Activated CD4-positive, alpha-beta T cell treated with anti-CD3 and anti-CD28 coated beads for 36 hours (primary cell): ENCODE measurements at regions not wholly inside any gene's neighbourhood (a gene's known extent, or its start where the extent isn't known, plus 50 kb on each side); places are given as distances from the start of the nearest gene placed in this dataset.

Source experiments
- ATAC-seq: fragments of 200-7000 bp; cut with Tn5 transposase; one replicate; pipeline ENCODE4 v1.10.0; 2021; ENCODE audit warnings: mild to moderate bottlenecking, moderate library complexity
- CTCF ChIA-PET: fragments of 350-600 bp; sonication (Branson Sonifier 250); formaldehyde crosslinking; loops from one replicate; lab custom pipeline; 2021; ENCODE audit warnings: antibody characterized with exemption; lab: Charles Lee
- POLR2A ChIA-PET: fragments of 350-600 bp; sonication (Branson Sonifier 250); formaldehyde crosslinking; loops from one replicate; lab custom pipeline; 2021; ENCODE audit warnings: antibody characterized with exemption, inconsistent platforms; lab: Charles Lee
- DNase-seq: peaks from one replicate; pipeline ENCODE4 v3.0.0-alpha.2; 2020
- H3K27ac Mint-ChIP-seq: one replicate; pipeline ENCODE4 v1.8.0; 2021; ENCODE audit warnings: mixed read lengths
- H3K27me3 Mint-ChIP-seq: one replicate; pipeline ENCODE4 v1.8.0; 2021; ENCODE audit warnings: mixed read lengths
- H3K36me3 Mint-ChIP-seq: one replicate; pipeline ENCODE4 v1.8.0; 2021; ENCODE audit warnings: low read depth, mixed read lengths
- H3K4me1 Mint-ChIP-seq: one replicate; pipeline ENCODE4 v1.8.0; 2021; ENCODE audit warnings: mixed read lengths
- H3K4me3 Mint-ChIP-seq: one replicate; pipeline ENCODE4 v1.8.0; 2021; ENCODE audit warnings: mild to moderate bottlenecking, moderate library complexity, mixed read lengths
- H3K9me3 Mint-ChIP-seq: one replicate; pipeline ENCODE4 v1.8.0; 2021; ENCODE audit warnings: low read depth, mixed read lengths
- intact Hi-C, 2 experiments: fragments of 100-400 bp; cut with DNase I in 1 of 2; cut with micrococcal nuclease in 1 of 2; formaldehyde crosslinking; loops; one replicate each; pipeline versions ENCODE4 v1.14.2 to v1.15.1; 2022 to 2024; cut with DNase I, micrococcal nuclease

DNA sequence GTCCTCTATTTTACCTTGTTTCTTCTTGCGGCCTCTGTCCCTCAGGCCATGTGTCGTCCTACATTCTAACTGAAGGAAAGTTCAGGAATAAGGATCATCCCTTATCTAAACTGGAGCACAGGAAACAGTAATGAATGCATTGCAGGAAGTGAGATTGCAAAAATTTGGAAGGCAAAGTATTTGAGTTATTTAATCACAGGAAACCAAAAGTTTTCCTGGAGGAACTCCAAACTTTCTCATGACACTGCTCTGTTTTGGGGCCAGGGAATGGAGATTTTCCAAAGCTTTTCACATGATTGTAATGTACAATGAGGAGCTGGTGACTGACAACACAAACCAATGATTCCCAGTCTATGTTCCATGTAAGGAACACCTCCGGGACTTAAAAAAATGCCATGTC, 57.8 kb upstream of the PLSCR4 start:
- no peaks in the 10 kb centered on the region for H3K36me3 Mint-ChIP-seq
- intact Hi-C loops, result no loop called here
- no peaks in the 10 kb centered on the region for H3K9me3 Mint-ChIP-seq
- DNase-seq (no peak), ATAC-seq (no peak)
- H3K4me1 Mint-ChIP-seq, result no peaks in the 10 kb centered on the region
- POLR2A ChIA-PET, result no interaction called here
- no peak overlapping the region for H3K27ac Mint-ChIP-seq
- H3K27me3 Mint-ChIP-seq, result peaks cover under 1% of the 10 kb centered on the region
- CTCF ChIA-PET, result no interaction called here
- H3K4me3 Mint-ChIP-seq, result no peak overlapping the region

DNA sequence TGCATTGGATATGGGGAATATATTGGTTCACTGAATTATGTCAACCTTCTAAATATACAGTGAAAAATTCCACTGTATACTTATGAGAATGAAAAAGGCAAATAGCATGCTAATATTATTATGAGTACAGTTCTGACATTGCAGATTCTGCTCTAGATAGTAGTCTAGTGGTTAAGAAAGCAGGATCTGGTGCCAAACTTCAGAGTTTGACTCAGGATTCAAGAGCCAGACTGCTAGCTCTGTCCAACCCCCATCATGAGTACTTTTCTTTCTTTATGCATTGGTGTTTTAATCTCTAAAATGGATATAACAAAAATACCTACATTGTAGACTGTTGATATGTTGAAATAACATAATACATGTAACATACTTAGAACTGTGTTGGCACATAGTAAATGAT, 57.3 kb upstream of the PLSCR4 start:
- CTCF ChIA-PET, result no interaction called here
- POLR2A ChIA-PET, result no interaction called here

DNA sequence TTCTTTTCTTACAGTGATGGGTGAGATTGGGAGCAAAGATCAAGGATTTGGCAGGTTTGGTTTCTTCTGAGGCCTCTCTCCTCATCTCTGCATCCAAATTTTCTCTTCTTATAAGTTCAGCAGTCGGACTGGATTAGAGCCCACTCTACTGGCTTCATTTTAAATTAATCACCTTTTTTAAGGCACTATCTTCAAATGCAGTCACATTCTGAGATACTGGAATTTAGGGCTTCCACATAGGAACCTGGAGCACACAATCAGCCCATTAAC, 56.5 kb upstream of the PLSCR4 start:
- DNase-seq (no peak), ATAC-seq (no peak)
- H3K9me3 Mint-ChIP-seq, result no peaks in the 10 kb centered on the region
- H3K4me3 Mint-ChIP-seq, result no peak overlapping the region
- H3K4me1 Mint-ChIP-seq, result no peaks in the 10 kb centered on the region
- ChIA-PET POLR2A (no interaction called here), CTCF (no interaction called here)
- no peak overlapping the region for H3K27ac Mint-ChIP-seq
- no peaks in the 10 kb centered on the region for H3K36me3 Mint-ChIP-seq
- H3K27me3 Mint-ChIP-seq, result peaks cover 4% of the 10 kb centered on the region
- intact Hi-C loops, result no loop called here

More for the DNA sequence above, 57.3 kb upstream of the PLSCR4 start:
- no peak overlapping the region for H3K27ac Mint-ChIP-seq
- H3K4me3 Mint-ChIP-seq, result no peak overlapping the region
- H3K9me3 Mint-ChIP-seq, result no peaks in the 10 kb centered on the region
- H3K36me3 Mint-ChIP-seq, result no peaks in the 10 kb centered on the region
- DNase-seq (no peak), ATAC-seq (no peak)
- intact Hi-C loops, result no loop called here
- peaks cover 4% of the 10 kb centered on the region for H3K27me3 Mint-ChIP-seq
- no peaks in the 10 kb centered on the region for H3K4me1 Mint-ChIP-seq

DNA sequence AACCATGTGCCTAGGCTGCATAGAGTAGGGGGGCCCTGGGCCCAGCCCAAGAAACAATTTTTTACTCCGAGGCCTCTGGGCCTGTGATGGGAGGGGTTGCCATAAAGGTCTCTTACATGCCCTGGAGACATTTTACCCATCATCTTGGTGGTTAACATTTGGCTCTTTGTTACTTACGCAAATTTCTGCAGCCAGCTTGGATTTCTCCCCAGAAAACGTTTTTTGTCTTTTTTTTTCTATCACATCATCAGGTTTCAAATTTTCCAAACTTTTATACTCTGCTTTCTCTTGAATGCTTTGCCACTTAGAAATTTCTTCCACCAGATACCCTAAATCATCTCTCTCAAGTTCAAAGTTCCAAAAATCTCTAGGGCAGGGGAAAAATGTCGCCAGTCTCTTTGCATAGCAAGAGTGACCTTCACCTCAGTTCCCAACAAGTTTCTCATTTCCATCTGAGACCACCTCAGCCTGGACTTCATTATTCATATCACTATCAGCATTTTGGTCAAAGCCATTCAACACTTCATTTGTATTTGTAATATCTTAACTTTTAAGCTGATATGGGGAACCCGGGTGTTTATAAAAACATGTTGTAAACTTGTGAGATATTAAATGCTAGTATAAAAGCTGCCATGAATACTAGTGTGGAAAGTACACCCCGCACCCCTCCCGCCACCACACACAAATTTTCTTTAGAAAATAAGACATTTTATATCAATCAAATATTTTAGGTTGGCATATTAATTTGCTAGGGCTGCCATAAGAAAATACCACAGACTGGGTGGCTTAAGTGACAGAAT, 56.0 kb upstream of the PLSCR4 start:
- CTCF ChIA-PET, result interaction anchor here (0.8 kb wide), 1 partner anchor 20 kb away, joined by 3 read pairs; no protein-coding TSS in a partner anchor
- intact Hi-C loops, result no loop called here

DNA sequence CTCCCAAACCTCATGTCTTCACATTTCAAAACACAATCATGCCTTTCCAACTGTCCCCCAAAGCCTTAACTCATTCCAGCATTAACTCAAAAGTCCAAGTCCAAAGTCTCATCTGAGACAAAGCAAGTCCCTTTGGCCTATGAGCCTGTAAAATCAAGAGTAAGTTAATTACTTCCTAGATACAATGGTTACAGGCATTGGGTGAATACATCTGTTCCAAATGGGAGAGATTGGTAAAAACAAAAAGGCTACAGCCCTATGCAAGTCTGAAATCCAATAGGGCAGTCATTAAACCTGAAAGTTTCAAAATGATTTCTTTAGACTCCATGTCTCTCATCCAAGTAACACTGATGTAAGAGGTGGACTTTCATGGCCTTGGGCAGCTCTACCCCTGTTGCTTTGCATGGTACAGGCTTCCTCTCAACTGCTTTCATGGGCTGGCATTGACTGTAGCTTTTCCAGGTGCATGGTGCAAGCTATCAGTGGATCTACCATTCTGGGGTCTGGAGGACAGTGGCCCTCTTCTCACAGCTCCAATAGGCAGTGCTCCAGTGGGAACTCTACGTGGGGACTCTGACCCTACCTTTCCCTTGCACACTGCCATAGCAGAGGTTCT, 55.0 kb upstream of the PLSCR4 start:
- CTCF ChIA-PET, result interaction anchor here (0.8 kb wide), 1 partner anchor 21 kb away, joined by 3 read pairs; no protein-coding TSS in a partner anchor
- no peak for DNase-seq

More for the DNA sequence above, 56.0 kb upstream of the PLSCR4 start:
- H3K36me3 Mint-ChIP-seq, result no peaks in the 10 kb centered on the region
- no peaks in the 10 kb centered on the region for H3K9me3 Mint-ChIP-seq
- no peak overlapping the region for H3K4me3 Mint-ChIP-seq
- peaks cover 4% of the 10 kb centered on the region for H3K27me3 Mint-ChIP-seq
- no peak overlapping the region for H3K27ac Mint-ChIP-seq
- no peaks in the 10 kb centered on the region for H3K4me1 Mint-ChIP-seq
- POLR2A ChIA-PET, result no interaction called here
- DNase-seq (no peak), ATAC-seq (no peak)

DNA sequence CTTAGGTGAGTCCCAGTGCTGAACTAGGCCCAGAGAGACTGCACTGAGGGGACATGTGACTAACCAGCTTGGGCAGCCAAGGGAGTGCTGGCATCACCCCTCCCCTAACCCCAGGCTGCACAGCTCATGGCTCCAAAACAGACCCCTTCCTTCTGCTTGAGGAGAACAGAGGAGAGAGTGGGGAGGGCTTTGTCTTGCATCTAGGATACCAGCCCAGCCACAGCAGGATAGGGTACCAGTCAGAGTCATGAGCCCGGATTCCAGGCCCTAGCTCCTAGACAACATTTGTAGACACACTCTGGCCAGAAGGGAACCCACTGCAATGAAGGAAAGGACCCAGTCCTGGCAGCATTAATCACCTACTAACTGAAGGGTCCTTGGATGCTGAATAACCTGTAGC, 49.9 kb upstream of the PLSCR4 start:
- no peak overlapping the region for H3K4me3 Mint-ChIP-seq
- ChIA-PET POLR2A (no interaction called here), CTCF (no interaction called here)
- no peaks in the 10 kb centered on the region for H3K36me3 Mint-ChIP-seq
- H3K27me3 Mint-ChIP-seq, result peaks cover 7% of the 10 kb centered on the region
- intact Hi-C loops, result no loop called here
- H3K4me1 Mint-ChIP-seq, result no peaks in the 10 kb centered on the region
- no peaks in the 10 kb centered on the region for H3K9me3 Mint-ChIP-seq
- DNase-seq (no peak), ATAC-seq (no peak)
- H3K27ac Mint-ChIP-seq, result no peak overlapping the region

More for the DNA sequence above, 55.0 kb upstream of the PLSCR4 start:
- Mint-ChIP-seq H3K4me3 (no peak overlapping the region), H3K9me3 (no peaks in the 10 kb centered on the region), H3K4me1 (no peaks in the 10 kb centered on the region), H3K27me3 (peaks cover 4% of the 10 kb centered on the region), H3K27ac (no peak overlapping the region), H3K36me3 (no peaks in the 10 kb centered on the region)
- POLR2A ChIA-PET, result no interaction called here
- no peak for ATAC-seq
- intact Hi-C loops, result no loop called here
